ENCODE measurements at regions not wholly inside any gene's neighbourhood (a gene's known extent, or its start where the extent isn't known, plus 50 kb on each side); places are given as distances from the start of the nearest gene placed in this dataset.

DNA sequence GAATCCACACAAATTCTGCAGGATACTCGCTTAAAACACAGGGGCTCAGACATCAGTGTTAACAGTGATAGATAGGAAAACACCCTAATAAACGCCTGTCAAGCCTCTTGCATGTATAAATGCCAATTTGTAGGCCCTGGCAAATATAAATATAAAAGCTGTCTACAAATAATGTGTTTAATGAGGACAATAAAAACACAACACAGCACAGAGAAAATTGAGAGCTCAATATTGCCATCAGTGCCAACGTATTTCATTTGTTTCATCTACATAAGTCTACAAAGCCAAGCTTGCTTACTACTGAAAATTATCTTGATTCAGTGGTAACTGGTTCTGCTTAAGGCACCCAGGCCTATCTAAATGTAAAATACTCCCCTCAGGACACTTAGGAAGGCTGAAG, 1387.0 kb upstream of the TENM4 start:
- TF ChIP-seq TCF7L2 (IDR thresholded peaks at IDR 0.05; ENCODE audit: low read depth, low read length), result peak; percentile 32; the same call in 1 of the 2 replicates
- no peak for TF ChIP-seq SIN3A (IDR thresholded peaks at IDR 0.05; ENCODE audit: borderline replicate concordance, insufficient read depth, low read depth, low read length)
- ATAC-seq, result no peak
- Histone ChIP-seq H3K36me3 (ENCODE audit: control insufficient read depth, insufficient read depth, low read length) (no peaks in the 10 kb centered on the region), H3K27ac (ENCODE audit: low read length) (peak overlapping the region; percentile 48; the same call in 1 of the 2 replicates), H3K27me3 (ENCODE audit: control insufficient read depth, insufficient read depth, low read length) (no peaks in the 10 kb centered on the region), H3K4me1 (ENCODE audit: control insufficient read depth, insufficient read depth, low read length) (no peaks in the 10 kb centered on the region), H3K9me3 (ENCODE audit: control insufficient read depth, insufficient read depth, low read depth, low read length) (no peaks in the 10 kb centered on the region), H3K4me3 (ENCODE audit: low read depth in 2 of 2, low read length in 2 of 2) (no peak overlapping the region)
- BruUV-seq (replicated peaks), result no TSS peak
- CTCF ChIA-PET, result no interaction called here
- POLR2A ChIA-PET, result no interaction called here
- intact Hi-C loops (cut with micrococcal nuclease; ENCODE audit: unreplicated experiment), result no loop called here
- in situ Hi-C loops (cut with HindIII; ENCODE audit: low pct_unique_long_range_greater_than_20kb, low sequenced_read_pairs), result no loop called here
- DNase-seq (ENCODE audit: low read depth, low spot score), result no peak

- Histone ChIP-seq H3K27me3 (ENCODE audit: control insufficient read depth, insufficient read depth, low read length) (no peaks in the 10 kb centered on the region), H3K36me3 (ENCODE audit: control insufficient read depth, insufficient read depth, low read length) (no peaks in the 10 kb centered on the region), H3K27ac (ENCODE audit: low read length) (no peak overlapping the region; the same call in 1 of the 2 replicates), H3K9me3 (ENCODE audit: control insufficient read depth, insufficient read depth, low read depth, low read length) (no peaks in the 10 kb centered on the region), H3K4me1 (ENCODE audit: control insufficient read depth, insufficient read depth, low read length) (no peaks in the 10 kb centered on the region), H3K4me3 (ENCODE audit: low read depth in 2 of 2, low read length in 2 of 2) (no peak overlapping the region)
- DNase-seq (ENCODE audit: low read depth, low spot score) (no peak), ATAC-seq (no peak)
- no TSS peak for BruUV-seq (replicated peaks)
- intact Hi-C loops (cut with micrococcal nuclease; ENCODE audit: unreplicated experiment), result no loop called here
- TF ChIP-seq POLR2AphosphoS5 (IDR thresholded peaks at IDR 0.05; ENCODE audit: low read depth, low read length), result no peak
- ChIA-PET CTCF (no interaction called here), POLR2A (no interaction called here)
- in situ Hi-C loops (cut with HindIII; ENCODE audit: low pct_unique_long_range_greater_than_20kb, low sequenced_read_pairs), result no loop called here
Observed at GRCh38 chr11:80826808-80827207, 1386.0 kb upstream of the TENM4 start.

DNA sequence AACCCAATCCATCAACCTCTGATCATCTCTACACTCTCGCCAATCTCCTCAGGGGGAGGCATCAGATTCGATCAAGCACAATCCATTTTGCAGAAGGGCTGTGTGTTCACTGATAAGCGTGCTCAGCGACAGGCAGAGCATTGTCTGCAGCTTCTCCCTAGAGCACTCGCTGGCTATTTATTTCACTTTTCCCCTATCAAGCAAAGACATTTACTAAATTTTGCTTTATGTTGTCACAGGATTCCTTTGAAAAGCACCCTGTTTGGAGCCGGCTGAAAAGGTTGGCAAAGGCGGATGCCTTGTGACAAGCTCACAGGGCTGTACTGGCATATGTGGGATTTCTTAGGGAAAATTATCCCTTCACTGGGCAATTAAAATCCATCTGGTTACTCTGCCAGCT, 1381.5 kb upstream of the TENM4 start:
- POLR2A ChIA-PET, result no interaction called here
- intact Hi-C loops (cut with micrococcal nuclease; ENCODE audit: unreplicated experiment) (no loop called here), in situ Hi-C loops (cut with HindIII; ENCODE audit: low pct_unique_long_range_greater_than_20kb, low sequenced_read_pairs) (no loop called here)
- H3K27ac ChIP-seq (ENCODE audit: low read length), result no peak overlapping the region
- no peak for TF ChIP-seq TCF7L2 (IDR thresholded peaks at IDR 0.05; ENCODE audit: low read depth, low read length)
- TF ChIP-seq, protein P1, sequence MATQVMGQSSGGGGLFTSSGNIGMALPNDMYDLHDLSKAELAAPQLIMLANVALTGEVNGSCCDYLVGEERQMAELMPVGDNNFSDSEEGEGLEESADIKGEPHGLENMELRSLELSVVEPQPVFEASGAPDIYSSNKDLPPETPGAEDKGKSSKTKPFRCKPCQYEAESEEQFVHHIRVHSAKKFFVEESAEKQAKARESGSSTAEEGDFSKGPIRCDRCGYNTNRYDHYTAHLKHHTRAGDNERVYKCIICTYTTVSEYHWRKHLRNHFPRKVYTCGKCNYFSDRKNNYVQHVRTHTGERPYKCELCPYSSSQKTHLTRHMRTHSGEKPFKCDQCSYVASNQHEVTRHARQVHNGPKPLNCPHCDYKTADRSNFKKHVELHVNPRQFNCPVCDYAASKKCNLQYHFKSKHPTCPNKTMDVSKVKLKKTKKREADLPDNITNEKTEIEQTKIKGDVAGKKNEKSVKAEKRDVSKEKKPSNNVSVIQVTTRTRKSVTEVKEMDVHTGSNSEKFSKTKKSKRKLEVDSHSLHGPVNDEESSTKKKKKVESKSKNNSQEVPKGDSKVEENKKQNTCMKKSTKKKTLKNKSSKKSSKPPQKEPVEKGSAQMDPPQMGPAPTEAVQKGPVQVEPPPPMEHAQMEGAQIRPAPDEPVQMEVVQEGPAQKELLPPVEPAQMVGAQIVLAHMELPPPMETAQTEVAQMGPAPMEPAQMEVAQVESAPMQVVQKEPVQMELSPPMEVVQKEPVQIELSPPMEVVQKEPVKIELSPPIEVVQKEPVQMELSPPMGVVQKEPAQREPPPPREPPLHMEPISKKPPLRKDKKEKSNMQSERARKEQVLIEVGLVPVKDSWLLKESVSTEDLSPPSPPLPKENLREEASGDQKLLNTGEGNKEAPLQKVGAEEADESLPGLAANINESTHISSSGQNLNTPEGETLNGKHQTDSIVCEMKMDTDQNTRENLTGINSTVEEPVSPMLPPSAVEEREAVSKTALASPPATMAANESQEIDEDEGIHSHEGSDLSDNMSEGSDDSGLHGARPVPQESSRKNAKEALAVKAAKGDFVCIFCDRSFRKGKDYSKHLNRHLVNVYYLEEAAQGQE (IDR thresholded peaks at IDR 0.05; ENCODE audit: insufficient read depth in 1 of 2, low read depth in 2 of 2, low read length in 1 of 2), result no peak
- TF ChIP-seq, protein P2, sequence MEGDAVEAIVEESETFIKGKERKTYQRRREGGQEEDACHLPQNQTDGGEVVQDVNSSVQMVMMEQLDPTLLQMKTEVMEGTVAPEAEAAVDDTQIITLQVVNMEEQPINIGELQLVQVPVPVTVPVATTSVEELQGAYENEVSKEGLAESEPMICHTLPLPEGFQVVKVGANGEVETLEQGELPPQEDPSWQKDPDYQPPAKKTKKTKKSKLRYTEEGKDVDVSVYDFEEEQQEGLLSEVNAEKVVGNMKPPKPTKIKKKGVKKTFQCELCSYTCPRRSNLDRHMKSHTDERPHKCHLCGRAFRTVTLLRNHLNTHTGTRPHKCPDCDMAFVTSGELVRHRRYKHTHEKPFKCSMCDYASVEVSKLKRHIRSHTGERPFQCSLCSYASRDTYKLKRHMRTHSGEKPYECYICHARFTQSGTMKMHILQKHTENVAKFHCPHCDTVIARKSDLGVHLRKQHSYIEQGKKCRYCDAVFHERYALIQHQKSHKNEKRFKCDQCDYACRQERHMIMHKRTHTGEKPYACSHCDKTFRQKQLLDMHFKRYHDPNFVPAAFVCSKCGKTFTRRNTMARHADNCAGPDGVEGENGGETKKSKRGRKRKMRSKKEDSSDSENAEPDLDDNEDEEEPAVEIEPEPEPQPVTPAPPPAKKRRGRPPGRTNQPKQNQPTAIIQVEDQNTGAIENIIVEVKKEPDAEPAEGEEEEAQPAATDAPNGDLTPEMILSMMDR (IDR thresholded peaks at IDR 0.05), result no peak
- TF ChIP-seq SIN3A (IDR thresholded peaks at IDR 0.05; ENCODE audit: borderline replicate concordance, insufficient read depth, low read depth, low read length), result no peak
- no peak for TF ChIP-seq POLR2AphosphoS5 (IDR thresholded peaks at IDR 0.05; ENCODE audit: low read depth, low read length)
- H3K36me3 ChIP-seq (ENCODE audit: control insufficient read depth, insufficient read depth, low read length), result no peaks in the 10 kb centered on the region
- ATAC-seq (no peak), DNase-seq (ENCODE audit: low read depth, low spot score) (no peak)
- no TSS peak for BruUV-seq (replicated peaks)
- CTCF ChIA-PET, result no interaction called here
- H3K4me1 ChIP-seq (ENCODE audit: control insufficient read depth, insufficient read depth, low read length), result no peaks in the 10 kb centered on the region
- H3K4me3 ChIP-seq (ENCODE audit: low read depth in 2 of 2, low read length in 2 of 2), result no peak overlapping the region
- no peaks in the 10 kb centered on the region for H3K9me3 ChIP-seq (ENCODE audit: control insufficient read depth, insufficient read depth, low read depth, low read length)
- H3K27me3 ChIP-seq (ENCODE audit: control insufficient read depth, insufficient read depth, low read length), result no peaks in the 10 kb centered on the region

Measured in Panc1 (cell line).